Body of pancreas (tissue), 4 donors: ENCODE measurements at regions not wholly inside any gene's neighbourhood (a gene's known extent, or its start where the extent isn't known, plus 50 kb on each side); places are given as distances from the start of the nearest gene placed in this dataset.
A peak's percentile ranks its signal among the peaks of the same experiment; 100 is the strongest.

Experiments
- ATAC-seq: fragments of 150-250 bp; one replicate; pipeline ENCODE4 v1.9.1; 2016
- DNase-seq, 4 donors: peaks; one replicate each; pipeline ENCODE4 v3.0.0-alpha.2; 2019
- H3K27ac ChIP-seq, 4 donors: fragments of 200-600 bp; sonication (generic); 1 replicate in 3 of 4; 2 replicates in 1 of 4; pipeline versions ENCODE4 v1.5.1 to v1.6.1; 2016 to 2019; ENCODE audit warnings: mild to moderate bottlenecking in 1 of 4, mixed read lengths in 1 of 4, moderate library complexity in 1 of 4
- H3K27me3 ChIP-seq, 2 donors: fragments of 200-600 bp; sonication (generic); one replicate each; pipeline ENCODE4 v1.6.0; 2016; ENCODE audit warnings: mild to moderate bottlenecking in 1 of 2
- H3K36me3 ChIP-seq, 2 donors: fragments of 200-600 bp; sonication (generic); replicated peaks in 1 of 2; 2 replicates each; pipeline ENCODE4 v1.5.1; 2016; ENCODE audit warnings: low read depth in 2 of 2; ENCODE audit not compliant: insufficient read depth in 1 of 2
- H3K4me1 ChIP-seq: fragments of 200-600 bp; sonication (generic); one replicate; pipeline ENCODE4 v1.6.0; 2016
- H3K4me3 ChIP-seq, 2 donors: fragments of 200-600 bp; sonication (generic); 1 replicate in 1 of 2; 2 replicates in 1 of 2; pipeline ENCODE4 v1.5.1; 2016 to 2019
- H3K9me3 ChIP-seq, 3 donors: fragments of 200-600 bp; sonication (generic); 1 replicate in 2 of 3; 2 replicates in 1 of 3; pipeline ENCODE4 v1.5.1; 2016
- CTCF ChIP-seq, 7 experiments: fragments of 450-650 bp in 4 of 7; fragments of 200-600 bp in 3 of 7; sonication (generic) in 3 of 7; IDR thresholded peaks; one replicate each; pipeline ENCODE4 v1.5.1; 2016 to 2019; ENCODE audit warnings: antibody characterized with exemption in 7 of 7
- POLR2A ChIP-seq, 3 donors: fragments of 450-650 bp; IDR thresholded peaks; one replicate each; pipeline ENCODE4 v1.6.1; 2016; ENCODE audit warnings: antibody characterized with exemption in 3 of 3, mild to moderate bottlenecking in 2 of 3
- WGBS, 2 donors: methylation state at CpG; one replicate each; pipeline ENCODE4 v1.1.5; 2017; 5-methylcytosine and 5-hydroxymethylcytosine counted together
- intact Hi-C: fragments of 100-400 bp; cut with DNase I; formaldehyde crosslinking; loops from one replicate; pipeline ENCODE4 v1.15.1; 2023

- Histone ChIP-seq H3K4me1 (peaks cover 7% of the 10 kb centered on the region), H3K36me3 (no peaks in the 10 kb centered on the region), H3K27me3 (no peaks in the 10 kb centered on the region), H3K9me3 (no peaks in the 10 kb centered on the region), H3K4me3 (no peak overlapping the region), H3K27ac (no peak overlapping the region)
- ATAC-seq, result no peak
- WGBS, 2 donors, result 75 to 76% methylated on average over 6 of the region's 6 CpGs
- intact Hi-C loops, result no loop called here
- no peak for DNase-seq
- TF ChIP-seq POLR2A (IDR thresholded peaks at IDR 0.05) (no peak), CTCF (IDR thresholded peaks at IDR 0.05) (no peak)
These were observed 116.5 kb upstream of the ATP10B start for GRCh38 chr5:160968480-160968879.

GRCh38 chr5:160966921-160967320, 114.9 kb upstream of the ATP10B start:
- 62 to 70% methylated on average over 2 of the region's 2 CpGs for WGBS, 2 donors
- intact Hi-C loops, result no loop called here
- H3K27ac ChIP-seq, result no peak overlapping the region

GRCh38 chr5:160961761-160962160, 109.8 kb upstream of the ATP10B start:
- ATAC-seq (no peak), DNase-seq (no peak)
- 61 to 83% methylated on average over 2 of the region's 2 CpGs for WGBS, 2 donors
- H3K4me1 ChIP-seq, result peaks cover 22% of the 10 kb centered on the region
- H3K36me3 ChIP-seq, result no peaks in the 10 kb centered on the region
- no peaks in the 10 kb centered on the region for H3K9me3 ChIP-seq
- H3K27ac ChIP-seq, result peak overlapping the region in 2 of 4 donors; percentile 4 to 38
- H3K4me3 ChIP-seq, result no peak overlapping the region
- H3K27me3 ChIP-seq, result no peaks in the 10 kb centered on the region
- TF ChIP-seq POLR2A (IDR thresholded peaks at IDR 0.05) (no peak), CTCF (IDR thresholded peaks at IDR 0.05) (no peak)
- intact Hi-C loops, result no loop called here

More at GRCh38 chr5:160966921-160967320, 114.9 kb upstream of the ATP10B start:
- H3K4me3 ChIP-seq, result no peak overlapping the region
- H3K9me3 ChIP-seq, result no peaks in the 10 kb centered on the region
- ATAC-seq, result no peak
- DNase-seq, result no peak
- no peaks in the 10 kb centered on the region for H3K36me3 ChIP-seq
- no peaks in the 10 kb centered on the region for H3K27me3 ChIP-seq
- H3K4me1 ChIP-seq, result peaks cover 7% of the 10 kb centered on the region
- TF ChIP-seq POLR2A (IDR thresholded peaks at IDR 0.05), result no peak

GRCh38 chr5:160961038-160961437, 109.0 kb upstream of the ATP10B start:
- ATAC-seq (peak; percentile 25), DNase-seq (no peak)
- Histone ChIP-seq H3K9me3 (no peaks in the 10 kb centered on the region), H3K27ac (peak overlapping the region in 3 of 4 donors; percentile 22 to 49 (median 38)), H3K36me3 (no peaks in the 10 kb centered on the region), H3K27me3 (no peaks in the 10 kb centered on the region), H3K4me3 (no peak overlapping the region), H3K4me1 (peaks cover 22% of the 10 kb centered on the region)
- TF ChIP-seq CTCF (IDR thresholded peaks at IDR 0.05) (no peak), POLR2A (IDR thresholded peaks at IDR 0.05) (no peak)
- 7 to 10% methylated on average over 1 of the region's 1 CpG for WGBS, 2 donors
- intact Hi-C loops, result no loop called here

- peaks cover 22% of the 10 kb centered on the region for H3K4me1 ChIP-seq
- intact Hi-C loops, result no loop called here
- ATAC-seq (peak; percentile 41), DNase-seq (no peak)
- peak overlapping the region in 3 of 4 donors; percentile 22 to 49 (median 38) for H3K27ac ChIP-seq
- TF ChIP-seq POLR2A (IDR thresholded peaks at IDR 0.05) (no peak), CTCF (IDR thresholded peaks at IDR 0.05) (no peak)
- 13 to 27% methylated on average over 2 of the region's 2 CpGs for WGBS, 2 donors
- H3K4me3 ChIP-seq, result no peak overlapping the region
- no peaks in the 10 kb centered on the region for H3K9me3 ChIP-seq
- H3K27me3 ChIP-seq, result no peaks in the 10 kb centered on the region
- no peaks in the 10 kb centered on the region for H3K36me3 ChIP-seq
These were observed 108.6 kb upstream of the ATP10B start for GRCh38 chr5:160960592-160960991.
